ENCODE measurements at regions not wholly inside any gene's neighbourhood (a gene's known extent, or its start where the extent isn't known, plus 50 kb on each side); places are given as distances from the start of the nearest gene placed in this dataset.

DNA sequence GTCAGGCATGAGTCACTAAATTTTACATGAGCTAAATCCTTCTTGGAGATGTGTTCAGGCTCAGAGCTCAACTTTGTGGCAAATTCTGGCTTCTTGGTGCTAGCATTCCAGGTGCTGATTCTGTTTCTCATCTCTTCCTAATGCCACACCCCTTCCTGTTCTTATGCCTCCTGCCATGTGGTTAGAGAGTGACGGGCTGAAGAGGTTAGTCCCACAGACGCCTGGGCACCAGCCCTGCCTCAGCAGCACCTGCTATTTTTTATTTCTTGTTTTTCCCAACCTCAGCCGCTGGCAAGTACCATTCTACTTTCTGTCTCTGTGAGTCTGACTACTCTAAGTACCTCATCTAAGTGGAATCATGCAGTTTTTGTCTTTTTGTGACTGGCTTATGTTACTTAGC, 329.5 kb downstream of the KCNRG start:
- no peak overlapping the region for H3K4me3 ChIP-seq (ENCODE audit: low read depth, low read length)
- TF ChIP-seq, protein P1, sequence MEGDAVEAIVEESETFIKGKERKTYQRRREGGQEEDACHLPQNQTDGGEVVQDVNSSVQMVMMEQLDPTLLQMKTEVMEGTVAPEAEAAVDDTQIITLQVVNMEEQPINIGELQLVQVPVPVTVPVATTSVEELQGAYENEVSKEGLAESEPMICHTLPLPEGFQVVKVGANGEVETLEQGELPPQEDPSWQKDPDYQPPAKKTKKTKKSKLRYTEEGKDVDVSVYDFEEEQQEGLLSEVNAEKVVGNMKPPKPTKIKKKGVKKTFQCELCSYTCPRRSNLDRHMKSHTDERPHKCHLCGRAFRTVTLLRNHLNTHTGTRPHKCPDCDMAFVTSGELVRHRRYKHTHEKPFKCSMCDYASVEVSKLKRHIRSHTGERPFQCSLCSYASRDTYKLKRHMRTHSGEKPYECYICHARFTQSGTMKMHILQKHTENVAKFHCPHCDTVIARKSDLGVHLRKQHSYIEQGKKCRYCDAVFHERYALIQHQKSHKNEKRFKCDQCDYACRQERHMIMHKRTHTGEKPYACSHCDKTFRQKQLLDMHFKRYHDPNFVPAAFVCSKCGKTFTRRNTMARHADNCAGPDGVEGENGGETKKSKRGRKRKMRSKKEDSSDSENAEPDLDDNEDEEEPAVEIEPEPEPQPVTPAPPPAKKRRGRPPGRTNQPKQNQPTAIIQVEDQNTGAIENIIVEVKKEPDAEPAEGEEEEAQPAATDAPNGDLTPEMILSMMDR (IDR thresholded peaks at IDR 0.05; ENCODE audit: low read depth, low read length, missing control alignments): no peak
- in situ Hi-C loops (cut with HindIII; ENCODE audit: low sequenced_read_pairs): no loop called here
- no peak for DNase-seq (ENCODE audit: low read depth)

DNA sequence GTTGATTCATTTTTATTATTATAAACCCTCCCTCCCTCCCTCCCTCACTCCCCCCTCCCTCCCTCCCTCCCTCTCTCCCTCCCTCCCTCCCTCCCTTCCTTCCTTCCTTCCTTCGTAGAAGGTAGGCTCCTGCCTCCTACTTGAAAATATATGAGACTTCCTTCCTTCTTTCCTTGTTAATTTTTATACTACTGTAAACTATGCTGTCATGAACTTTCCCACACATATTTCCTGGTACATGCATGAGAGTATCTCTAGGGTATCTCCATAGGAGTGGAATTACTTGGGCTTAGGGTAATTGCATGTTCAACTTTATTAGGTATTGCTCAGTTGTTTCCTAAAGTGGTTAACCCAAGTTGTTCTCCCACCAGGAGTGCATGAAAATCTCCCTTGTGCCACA, 330.6 kb downstream of the KCNRG start:
- no peak for DNase-seq (ENCODE audit: low read depth)
- H3K4me3 ChIP-seq (ENCODE audit: low read depth, low read length): no peak overlapping the region
- in situ Hi-C loops (cut with HindIII; ENCODE audit: low sequenced_read_pairs): no loop called here
- TF ChIP-seq, protein P1 (IDR thresholded peaks at IDR 0.05; ENCODE audit: low read depth, low read length, missing control alignments): no peak

DNA sequence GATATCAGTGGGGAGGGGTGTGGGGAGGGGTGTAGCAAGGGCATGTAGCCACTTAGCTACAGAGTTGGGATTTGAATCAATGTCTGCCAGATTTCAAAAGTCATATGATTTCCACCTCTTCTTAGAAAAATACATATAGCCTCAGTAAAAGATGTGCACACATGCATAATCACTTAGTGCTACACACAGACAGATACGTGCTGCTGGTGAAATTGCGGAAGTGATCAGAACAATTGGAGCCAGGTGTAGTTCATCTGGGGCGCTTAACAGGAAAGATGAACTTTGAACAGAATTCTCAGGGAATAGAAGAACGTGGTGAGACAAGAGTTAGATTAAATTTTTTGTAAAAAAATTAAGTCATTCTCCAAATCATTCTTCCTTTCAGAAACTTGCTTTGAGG, 333.1 kb downstream of the KCNRG start:
- in situ Hi-C loops (cut with HindIII; ENCODE audit: low sequenced_read_pairs): no loop called here
- no peak for DNase-seq (ENCODE audit: low read depth)
- H3K4me3 ChIP-seq (ENCODE audit: low read depth, low read length): no peak overlapping the region
- TF ChIP-seq, protein P1 (IDR thresholded peaks at IDR 0.05; ENCODE audit: low read depth, low read length, missing control alignments): no peak

DNA sequence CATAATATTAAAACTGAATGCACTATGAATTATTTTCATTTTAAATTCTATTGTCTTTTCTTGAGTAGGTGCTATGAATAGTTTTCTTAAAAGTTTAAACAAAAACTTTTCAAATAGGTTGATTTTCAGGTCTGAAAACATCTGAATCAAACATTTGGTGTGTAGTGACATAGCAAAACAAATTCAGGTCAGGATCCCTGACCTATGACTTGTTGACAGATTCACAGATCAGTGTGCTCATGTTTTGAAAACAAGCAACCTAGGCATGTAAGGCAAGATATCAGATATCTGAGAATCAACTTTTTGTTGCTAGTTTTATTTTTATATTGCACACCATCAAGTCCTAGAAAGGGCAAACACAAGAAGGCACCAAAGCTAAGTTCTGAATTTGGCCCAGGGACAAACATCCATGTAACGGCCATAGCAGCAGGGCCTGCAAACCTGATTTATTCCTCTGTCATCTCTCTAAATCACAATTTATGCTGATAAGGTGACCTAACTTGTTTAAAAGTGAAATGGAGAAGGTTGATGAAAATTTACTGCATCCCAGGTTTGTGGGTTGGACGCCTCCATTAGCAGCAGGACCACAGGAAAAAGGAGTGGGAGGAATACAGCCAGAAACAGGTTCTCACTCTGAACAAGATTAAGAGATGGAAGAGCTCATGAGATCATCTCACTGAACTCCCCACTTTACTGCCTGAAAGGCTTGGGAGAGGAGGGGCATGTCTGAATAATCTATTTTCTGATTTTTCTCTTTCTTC, 337.7 kb downstream of the KCNRG start:
- DNase-seq (ENCODE audit: low read depth): no peak
- TF ChIP-seq, protein P1 (IDR thresholded peaks at IDR 0.05; ENCODE audit: low read depth, low read length, missing control alignments): no peak
- in situ Hi-C loops (cut with HindIII; ENCODE audit: low sequenced_read_pairs): no loop called here
- H3K4me3 ChIP-seq (ENCODE audit: low read depth, low read length): no peak overlapping the region

DNA sequence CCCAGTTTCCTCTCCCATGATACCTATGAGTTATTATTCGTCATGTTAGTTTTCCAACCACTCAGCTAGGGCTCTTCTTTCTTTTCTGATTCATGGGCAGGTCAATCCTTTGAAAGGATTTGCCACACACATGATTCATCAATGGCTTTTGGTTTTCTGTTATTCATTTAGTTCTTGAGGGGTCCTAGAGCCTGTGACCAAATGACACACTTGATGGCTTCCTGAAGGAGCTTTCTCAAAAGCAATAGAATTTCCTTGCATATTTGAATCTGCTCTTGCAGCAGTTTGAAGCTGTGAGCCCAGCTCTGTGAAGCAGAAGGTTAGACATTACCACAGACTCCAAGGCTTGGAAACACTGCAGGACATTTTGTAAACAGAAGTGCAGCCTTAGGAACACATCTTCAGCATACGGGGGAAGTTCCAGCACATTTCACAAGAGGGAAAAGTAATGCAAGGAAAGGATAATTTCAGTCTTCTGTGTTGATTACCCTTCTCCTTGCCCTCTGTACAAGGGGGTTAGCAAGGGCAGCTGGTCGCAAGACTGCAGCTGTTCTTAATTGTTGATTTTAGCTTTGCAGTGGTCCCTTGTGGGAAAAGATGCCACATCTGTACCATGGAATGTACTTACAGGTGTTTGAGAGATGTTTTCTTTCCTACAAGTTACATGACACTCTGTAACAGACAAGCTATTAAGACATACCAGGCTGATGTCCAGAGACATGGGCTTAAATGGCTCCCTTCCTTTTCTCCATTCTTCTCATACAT, 338.6 kb downstream of the KCNRG start:
- in situ Hi-C loops (cut with HindIII; ENCODE audit: low sequenced_read_pairs): no loop called here
- DNase-seq (ENCODE audit: low read depth): peak; percentile 58
- no peak overlapping the region for H3K4me3 ChIP-seq (ENCODE audit: low read depth, low read length)
- TF ChIP-seq, protein P1 (IDR thresholded peaks at IDR 0.05; ENCODE audit: low read depth, low read length, missing control alignments): no peak

DNA sequence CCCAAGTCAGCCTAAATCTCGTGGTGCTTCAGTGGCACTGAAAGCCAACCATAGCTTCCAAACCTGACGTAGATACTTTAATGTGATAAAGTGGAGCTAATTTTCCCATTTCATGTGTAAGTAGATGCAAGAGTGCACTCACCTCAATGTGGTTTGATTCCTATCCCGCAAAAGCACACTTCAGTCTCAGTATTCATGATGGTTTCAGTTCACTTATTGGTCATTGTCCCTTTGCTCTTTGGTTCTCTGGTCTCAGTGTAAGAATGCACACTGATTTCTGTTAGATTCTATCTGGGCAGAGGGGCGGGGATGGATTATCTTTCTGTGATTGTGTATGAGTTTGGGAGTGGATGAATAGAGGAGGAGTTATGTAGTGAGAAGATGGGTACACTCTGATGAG, 340.6 kb downstream of the KCNRG start:
- no peak for DNase-seq (ENCODE audit: low read depth)
- no peak overlapping the region for H3K4me3 ChIP-seq (ENCODE audit: low read depth, low read length)
- in situ Hi-C loops (cut with HindIII; ENCODE audit: low sequenced_read_pairs): no loop called here
- TF ChIP-seq, protein P1 (IDR thresholded peaks at IDR 0.05; ENCODE audit: low read depth, low read length, missing control alignments): no peak

Measured in astrocyte of the cerebellum (primary cell).